NCI-H1092 treated with DMSO at 0.1 percent for 48 hours (cell line): ENCODE measurements at regions not wholly inside any gene's neighbourhood (a gene's known extent, or its start where the extent isn't known, plus 50 kb on each side); places are given as distances from the start of the nearest gene placed in this dataset.

Source experiments
- DNase-seq: peaks from one replicate; lab custom pipeline; 2025; lab: John Stamatoyannopoulos, UW

- no peak for DNase-seq
Observed at GRCh38 chr10:44477046-44477425, 92.1 kb upstream of the CXCL12 start.

DNA sequence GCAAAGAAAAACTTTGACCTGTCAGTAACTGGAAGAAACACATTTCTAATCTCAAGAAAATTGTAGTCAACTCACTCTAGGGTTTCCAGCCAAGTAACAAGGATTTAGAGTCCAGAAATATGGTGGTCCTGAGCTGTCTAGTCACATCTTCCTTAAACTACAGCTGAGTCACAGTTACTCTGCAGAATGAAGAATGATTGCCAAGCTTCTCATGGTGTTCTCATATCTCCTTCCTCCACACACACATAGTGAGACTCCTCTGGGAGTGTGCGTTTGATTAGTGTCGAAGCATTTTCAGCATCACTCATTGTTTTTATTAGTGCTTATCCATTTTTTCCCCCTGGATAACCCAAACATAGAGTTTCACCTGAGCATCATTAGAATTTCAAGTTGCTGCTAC lies 93.1 kb upstream of the CXCL12 start:
- no peak for DNase-seq

DNA sequence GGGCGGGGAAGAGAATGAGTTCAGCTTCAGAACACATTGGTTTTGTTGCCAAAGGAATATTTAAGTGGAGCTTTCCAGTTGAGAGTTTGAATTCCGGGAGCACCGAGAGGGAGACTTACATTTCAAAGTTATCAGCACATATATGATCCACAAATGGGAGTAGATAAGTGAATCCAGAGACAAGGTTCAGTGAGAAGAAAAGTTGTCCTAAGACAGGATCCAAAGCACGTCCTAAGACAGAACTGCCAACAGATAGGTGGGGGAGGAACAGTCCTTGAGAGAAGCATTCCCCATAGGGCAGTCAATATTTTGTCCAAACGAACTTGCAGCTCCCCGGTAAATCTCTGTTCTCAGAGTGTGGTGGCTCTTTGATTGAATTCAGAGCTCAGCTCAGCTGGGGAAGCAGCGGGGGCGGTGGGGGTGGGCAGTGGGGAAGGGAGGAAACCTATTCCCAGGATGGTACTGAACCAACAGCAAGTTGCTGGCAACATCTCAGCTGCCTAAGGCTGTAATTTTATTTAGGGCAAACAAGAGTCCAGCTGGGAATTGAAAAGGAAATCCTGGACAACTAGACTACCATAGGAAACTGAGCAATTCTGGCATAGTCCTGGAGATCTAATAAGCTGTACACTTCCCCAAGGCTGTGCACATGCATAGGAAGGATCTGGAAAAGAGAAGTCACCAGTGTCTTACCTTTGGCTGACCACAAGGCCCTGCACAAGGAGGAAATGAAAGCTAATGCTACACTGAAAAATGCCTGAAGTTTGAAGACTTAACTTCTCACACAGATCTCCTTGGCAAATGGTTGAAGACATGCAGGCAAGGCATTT lies 94.2 kb upstream of the CXCL12 start:
- no peak for DNase-seq

GRCh38 chr10:44492678-44493077 lies 107.8 kb upstream of the CXCL12 start:
- no peak for DNase-seq

GRCh38 chr10:44498222-44498621 lies 113.3 kb upstream of the CXCL12 start:
- no peak for DNase-seq

DNA sequence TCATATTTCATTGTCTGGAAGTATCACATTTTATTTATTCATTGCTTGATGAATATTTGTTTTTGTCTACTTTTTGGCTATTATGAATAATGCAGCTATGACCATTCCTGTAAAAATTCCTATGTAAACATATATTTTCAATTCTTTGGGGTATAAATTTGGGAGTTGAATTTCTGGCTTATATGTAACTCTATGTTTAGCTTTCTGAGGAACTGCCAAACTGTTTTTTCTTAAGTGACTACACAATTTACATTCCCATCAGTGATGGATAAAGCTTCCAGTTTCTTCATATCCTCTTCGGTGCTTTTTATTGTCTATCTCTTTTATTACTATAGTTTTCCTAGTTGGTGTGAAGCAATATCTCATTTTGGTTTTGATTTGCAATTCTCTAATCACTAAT lies 115.6 kb upstream of the CXCL12 start:
- DNase-seq = no peak

- DNase-seq = no peak
Observed at GRCh38 chr10:44506386-44506785, 121.5 kb upstream of the CXCL12 start.

GRCh38 chr10:44510379-44511115 lies 125.7 kb upstream of the CXCL12 start:
- DNase-seq = no peak

GRCh38 chr10:44511166-44511565 lies 126.3 kb upstream of the CXCL12 start:
- DNase-seq = no peak

DNA sequence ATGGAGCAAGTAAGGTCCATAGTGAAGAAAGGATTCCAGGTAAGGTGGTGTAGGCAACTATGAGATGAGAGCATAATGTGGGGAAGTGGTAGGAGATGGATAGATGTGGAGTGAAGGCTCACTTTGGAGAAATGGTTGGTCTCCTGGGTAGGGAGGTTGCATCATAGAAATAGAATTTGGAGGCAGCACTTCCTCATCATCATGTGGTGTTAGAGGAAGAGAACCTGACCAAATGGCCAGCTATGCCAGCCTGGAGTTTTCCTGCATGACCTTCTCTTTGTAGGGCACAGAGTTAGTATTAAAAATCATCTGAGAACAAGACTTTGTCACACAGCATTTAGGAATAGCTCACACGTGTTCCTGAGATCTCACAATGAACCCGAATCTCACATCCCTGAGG lies 126.7 kb upstream of the CXCL12 start:
- no peak for DNase-seq

DNA sequence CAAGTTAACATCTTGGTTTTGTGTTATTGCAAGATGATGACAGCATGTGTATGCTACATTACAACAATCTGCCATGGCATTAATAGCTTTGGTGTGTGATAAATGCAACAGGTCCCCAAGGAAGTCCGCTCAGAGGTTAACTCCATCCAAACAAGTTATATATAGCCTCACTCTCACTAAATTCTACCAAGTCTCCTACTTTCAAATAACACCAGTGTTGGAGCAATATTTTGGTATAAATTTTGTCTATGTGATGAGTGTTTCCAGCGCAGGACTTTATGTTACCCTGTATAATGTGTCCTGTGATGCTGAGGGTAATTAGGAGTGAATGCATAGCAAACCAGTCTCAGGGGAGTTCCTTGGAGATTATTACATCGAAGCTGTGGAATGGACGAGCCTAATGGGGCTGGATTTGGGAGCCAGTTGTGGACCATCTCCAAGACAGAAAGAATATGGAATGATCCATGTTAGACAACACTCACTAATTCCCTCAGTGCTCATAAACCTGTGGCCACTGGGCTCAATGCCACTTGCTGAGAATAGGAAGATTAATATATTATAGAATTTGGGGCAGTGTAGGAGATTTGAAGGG lies 127.6 kb upstream of the CXCL12 start:
- DNase-seq = no peak

DNA sequence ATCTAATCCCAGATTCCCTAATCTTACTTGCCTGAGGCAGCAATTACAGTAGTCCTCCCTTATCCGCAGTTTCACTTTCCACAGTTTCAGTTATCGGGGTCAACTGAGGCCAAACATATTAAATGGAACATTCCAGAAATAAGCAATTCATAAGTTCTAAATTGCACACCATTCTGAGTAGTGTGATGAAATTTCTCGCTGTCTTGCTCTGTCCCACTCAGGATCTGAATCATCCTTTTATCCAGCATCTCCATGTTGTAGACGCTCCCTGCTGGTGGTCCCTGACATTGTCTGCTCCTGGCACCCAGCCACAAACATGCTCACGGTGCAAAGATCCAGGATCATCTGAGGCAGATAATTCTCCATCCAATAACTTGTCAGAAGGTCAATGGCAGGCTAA lies 128.7 kb upstream of the CXCL12 start:
- DNase-seq = no peak

DNA sequence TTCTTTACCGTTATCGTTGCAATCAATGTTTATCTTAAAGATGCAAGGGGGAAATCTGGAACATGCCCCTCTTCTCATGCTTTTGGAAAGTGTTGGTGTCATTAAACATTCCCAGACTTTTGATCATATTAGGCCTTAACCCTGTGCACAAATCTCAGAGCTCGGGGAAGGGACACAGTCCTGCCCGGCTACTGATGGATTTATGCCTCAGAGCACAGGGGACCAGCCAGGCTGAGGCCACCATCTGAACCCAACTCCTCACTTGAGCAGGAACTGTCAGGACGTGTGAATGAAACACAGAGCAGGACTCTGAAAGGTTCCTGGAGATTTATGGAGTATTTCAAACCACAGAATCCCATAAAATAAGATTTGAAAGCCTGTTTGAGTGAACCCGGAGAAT lies 132.0 kb upstream of the CXCL12 start:
- no peak for DNase-seq

GRCh38 chr10:44517635-44518034 lies 132.7 kb upstream of the CXCL12 start:
- no peak for DNase-seq

DNA sequence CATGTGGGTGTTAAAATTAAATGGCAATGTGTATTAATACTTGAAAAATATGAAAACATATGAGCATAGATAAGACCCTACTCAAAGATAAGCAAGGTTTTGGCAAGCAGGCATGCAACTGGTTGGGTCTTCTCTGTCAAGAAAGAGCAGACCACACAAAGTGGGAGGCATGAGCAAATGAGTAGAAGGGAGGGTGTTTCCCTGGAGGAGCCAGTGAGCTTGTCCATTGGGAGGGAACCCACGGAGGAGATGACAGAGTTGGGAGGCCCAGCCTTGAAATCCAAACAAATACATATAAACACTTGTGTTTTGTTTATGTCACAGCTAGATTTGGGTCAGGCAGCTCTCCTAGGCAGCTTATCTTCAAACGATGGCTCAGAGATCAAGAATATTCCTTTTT lies 134.5 kb upstream of the CXCL12 start:
- DNase-seq = no peak

DNA sequence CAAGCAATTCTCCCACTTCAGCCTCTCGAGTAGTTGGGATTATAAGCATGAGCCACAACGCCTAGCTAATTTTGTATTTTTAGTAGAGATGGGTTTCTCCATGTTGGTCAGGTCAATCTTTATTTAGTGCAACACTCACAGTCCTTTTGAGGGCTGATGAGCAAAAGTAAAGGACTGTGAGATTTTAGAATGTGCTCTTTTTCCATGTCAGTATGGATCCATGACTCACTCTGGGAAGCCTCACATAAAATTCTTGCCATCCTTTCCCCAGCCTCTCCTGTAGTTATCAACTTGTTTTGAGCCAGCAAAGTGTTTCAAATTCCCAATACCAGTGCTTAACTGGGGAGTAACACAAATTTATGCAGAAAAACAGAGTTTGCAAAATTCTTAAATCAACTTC lies 135.8 kb upstream of the CXCL12 start:
- no peak for DNase-seq

GRCh38 chr10:44539178-44539577 lies 154.3 kb upstream of the CXCL12 start:
- no peak for DNase-seq

DNA sequence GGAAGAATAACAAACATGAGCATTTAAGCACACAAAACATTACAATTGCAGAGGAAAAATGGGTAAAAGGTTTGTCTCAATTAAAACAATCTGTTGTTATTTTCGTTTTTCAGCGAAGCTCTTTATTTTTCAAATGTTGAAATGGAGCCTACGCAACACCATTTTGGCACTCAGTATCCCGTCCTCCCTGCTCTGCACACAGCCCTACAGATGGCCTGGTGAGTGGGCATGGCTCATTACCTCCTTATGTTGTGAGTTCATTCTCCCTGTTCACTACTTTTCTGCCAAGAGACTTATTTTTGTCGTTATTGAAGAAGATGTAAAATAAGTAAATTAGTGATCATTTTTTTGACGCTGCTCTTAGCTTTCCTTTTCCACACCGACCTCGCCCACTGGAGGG lies 167.8 kb upstream of the CXCL12 start:
- no peak for DNase-seq

GRCh38 chr10:44557596-44558191 lies 172.8 kb upstream of the CXCL12 start:
- no peak for DNase-seq

DNA sequence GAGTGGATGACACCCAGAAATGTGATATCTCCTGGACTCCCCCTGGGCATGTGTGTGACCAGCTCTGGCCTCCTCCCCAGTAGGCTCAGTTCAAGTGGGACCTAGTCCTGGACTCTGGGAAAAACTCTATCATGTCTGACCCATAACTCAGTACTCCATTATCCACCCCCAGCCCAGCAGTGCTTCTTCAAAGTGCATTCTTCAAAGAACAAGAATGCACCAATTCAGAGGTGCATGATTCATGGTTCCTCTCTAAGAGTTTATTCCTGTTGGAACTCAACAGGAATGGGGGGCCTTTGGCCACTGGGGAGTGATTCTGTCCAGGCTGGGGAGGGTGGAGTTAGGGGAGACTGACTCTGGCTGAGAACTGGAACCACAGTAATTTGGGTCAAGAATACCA lies 173.6 kb upstream of the CXCL12 start:
- DNase-seq = no peak

GRCh38 chr10:44564361-44564760 lies 179.5 kb upstream of the CXCL12 start:
- no peak for DNase-seq

GRCh38 chr10:44564790-44565189 lies 179.9 kb upstream of the CXCL12 start:
- DNase-seq = no peak

GRCh38 chr10:44566786-44567185 lies 181.9 kb upstream of the CXCL12 start:
- DNase-seq = no peak
